Ramos (cell line): ENCODE measurements at regions not wholly inside any gene's neighbourhood (a gene's known extent, or its start where the extent isn't known, plus 50 kb on each side); places are given as distances from the start of the nearest gene placed in this dataset.
"Not testable (repeated sequence)": the region's sequence is repeated elsewhere in the genome, so short reads cannot be mapped to it uniquely, and the experiment has no call there.

ENCODE experiments used
- in situ Hi-C: fragments of 300-500 bp; cut with MboI; formaldehyde crosslinking; loops from one replicate; pipeline ENCODE4 v1.14.3; 2022; ENCODE audit warnings: low sequenced_read_pairs; ENCODE audit not compliant: unreplicated experiment

DNA sequence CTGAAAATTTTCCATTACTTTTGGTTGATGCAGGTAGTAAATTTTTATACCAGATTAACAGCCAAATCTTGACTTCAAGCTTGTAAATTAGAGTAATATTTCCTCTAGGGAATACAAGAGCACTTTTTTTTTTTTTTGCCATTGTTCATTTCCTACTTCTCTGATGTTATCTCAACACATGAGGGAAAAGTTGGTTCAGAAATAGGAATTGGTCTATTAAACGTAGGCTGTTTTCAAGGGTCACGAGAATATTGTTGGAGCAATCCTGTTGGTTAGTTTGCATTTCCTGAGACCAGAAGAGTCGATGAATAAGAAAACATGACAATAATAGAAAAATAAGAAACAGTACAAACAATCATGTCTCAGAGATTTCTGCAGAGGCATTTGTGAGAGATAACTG is 453.9 kb upstream of the CCDC179 start:
- in situ Hi-C loops: no loop called here

DNA sequence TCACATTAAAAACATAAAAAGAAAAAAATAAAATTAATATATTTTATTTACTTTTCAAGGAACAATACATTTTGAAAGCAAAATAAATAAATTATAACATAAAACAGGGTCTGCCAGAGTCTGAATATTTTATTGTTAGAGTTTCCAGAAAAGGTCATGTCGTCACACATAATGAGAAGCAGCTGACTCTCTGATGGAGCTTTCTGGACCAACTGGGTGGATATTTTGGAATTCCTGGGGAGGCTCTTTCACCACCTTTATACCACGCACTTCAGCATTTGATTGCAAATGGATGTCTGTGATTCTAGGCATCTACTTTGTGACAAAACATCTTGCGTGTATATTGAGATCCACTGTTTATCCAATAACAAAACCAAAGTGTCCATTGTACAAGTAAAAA is 455.0 kb upstream of the CCDC179 start:
- in situ Hi-C loops: no loop called here

DNA sequence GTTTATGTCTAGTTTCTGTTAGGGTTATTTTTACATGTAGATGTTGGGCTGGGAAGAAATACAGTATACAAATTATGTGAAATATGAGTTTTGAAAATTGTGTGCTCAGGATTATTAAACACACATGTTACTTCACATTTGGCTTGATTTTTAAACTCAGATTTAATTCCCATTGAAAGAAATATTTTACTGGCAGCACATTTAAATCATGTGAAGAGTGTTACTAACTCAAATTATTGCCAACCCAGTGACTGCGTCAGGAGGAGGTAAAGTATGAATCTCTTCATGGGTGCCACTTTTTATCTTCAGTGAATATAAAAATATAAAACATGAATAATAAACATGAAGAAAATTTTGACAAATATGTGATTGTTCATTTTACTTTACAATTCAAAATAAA is 457.5 kb upstream of the CCDC179 start:
- in situ Hi-C loops: no loop called here

DNA sequence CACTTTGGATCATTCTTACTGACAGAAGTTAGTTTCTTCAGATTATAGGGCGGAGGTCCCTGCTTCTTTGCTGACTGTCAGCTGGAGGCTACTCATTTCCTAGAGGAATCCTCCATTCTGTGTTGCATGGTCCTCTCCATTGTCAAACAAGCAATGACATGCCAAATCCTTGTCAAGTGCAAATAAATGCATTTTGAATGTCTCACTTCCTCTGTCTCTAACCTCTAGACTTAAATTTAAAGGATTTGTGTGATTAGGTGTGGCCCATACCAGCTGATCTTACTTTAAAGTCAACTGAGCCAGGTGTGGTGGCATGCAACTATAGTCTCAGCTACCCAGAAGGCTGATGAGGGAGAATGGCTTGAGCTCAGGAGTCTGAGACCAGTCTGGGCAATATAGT is 458.4 kb upstream of the CCDC179 start:
- in situ Hi-C loops: no loop called here

DNA sequence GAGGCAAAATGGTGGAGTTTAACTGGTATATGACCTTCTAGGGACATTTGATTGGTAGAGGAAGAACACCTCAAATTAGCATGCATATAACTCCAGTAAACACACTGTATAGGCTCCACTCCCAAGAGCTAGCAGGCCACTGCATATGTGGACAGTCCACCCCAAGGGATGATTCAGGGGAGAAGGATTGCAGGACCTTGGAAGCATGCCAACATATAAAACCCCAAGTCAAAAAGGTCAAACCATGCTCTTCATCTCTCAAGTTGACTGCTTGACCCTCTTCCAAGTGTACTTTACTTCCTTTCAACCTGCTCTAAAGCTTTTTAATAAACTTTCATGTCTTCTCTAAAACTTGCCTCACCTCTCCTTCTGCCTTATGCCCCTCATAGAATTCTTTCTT is 459.9 kb upstream of the CCDC179 start:
- in situ Hi-C loops: no loop called here

DNA sequence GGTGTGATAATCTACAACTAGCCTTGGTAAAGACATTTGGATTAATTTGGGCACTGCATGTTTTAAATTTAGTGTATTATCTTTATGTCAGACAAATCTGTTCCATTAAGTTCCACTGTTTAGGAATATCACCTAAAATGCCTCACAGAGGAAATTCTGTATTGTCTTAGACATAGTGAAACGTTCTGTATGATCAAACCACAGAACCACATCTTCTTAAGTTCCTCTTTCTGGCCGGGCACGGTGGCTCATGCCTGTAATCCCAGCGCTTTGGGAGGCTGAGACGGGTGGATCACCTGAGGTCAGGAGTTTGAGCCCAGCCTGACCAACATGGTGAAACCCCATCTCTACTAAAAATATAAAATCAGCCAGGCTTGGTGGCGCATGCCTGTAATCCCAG is 475.3 kb upstream of the CCDC179 start:
- in situ Hi-C loops: not testable (repeated sequence)

DNA sequence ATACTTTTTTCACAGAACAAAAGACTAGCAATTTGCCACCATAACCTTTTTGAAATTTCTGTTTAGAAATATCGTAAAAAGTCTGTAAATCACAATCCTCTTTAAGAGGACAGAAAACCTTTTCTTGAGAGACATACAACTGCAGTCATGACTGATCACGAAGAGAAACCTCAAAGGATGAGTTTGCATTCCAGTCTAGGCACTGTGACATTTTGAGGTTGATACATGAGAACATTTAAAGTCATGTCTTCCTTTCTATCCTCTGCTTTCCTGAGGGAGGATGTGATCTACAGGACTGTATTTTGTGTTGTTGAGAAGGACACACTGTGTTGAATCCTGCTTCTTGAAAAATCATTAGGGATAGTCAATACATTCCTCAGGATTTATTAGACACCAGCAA is 476.7 kb upstream of the CCDC179 start:
- in situ Hi-C loops: no loop called here

DNA sequence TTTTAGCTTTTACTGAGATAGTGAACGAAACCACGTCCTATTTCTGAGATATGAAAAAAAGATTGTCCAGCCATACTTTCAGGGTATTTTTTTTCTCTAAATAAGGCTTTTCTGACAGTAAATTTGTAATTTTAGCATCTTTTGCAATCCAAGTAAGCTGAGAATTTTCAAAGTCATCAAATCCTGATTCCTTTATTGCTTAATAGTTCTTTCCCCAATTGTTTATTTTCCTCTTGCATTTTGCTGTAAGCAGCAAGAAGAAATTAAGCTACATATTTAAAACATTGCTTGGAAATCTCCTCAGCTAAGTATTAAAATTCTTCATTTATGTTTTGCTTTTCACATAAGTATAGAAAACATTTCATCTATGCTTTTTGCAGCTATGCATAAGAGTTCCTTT is 493.3 kb upstream of the CCDC179 start:
- in situ Hi-C loops: no loop called here

DNA sequence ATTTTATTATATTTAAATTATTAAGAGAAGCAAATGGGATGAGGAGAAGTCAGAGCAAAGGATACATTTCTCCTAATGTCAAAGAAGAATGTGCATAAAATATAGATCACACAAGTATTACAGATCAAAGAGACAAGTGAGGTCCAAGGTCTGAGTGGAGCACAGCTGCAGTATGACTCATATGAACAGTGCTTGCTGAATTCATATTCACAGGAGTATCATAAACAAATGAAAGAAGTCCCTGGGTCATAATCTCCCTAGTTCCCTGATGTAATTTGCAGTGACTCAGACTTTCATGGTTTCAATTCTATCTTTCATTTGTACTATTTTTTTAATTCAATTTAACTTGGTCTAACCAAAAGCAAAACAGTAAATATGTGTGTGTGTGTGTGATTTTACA is 499.0 kb upstream of the CCDC179 start:
- in situ Hi-C loops: no loop called here

DNA sequence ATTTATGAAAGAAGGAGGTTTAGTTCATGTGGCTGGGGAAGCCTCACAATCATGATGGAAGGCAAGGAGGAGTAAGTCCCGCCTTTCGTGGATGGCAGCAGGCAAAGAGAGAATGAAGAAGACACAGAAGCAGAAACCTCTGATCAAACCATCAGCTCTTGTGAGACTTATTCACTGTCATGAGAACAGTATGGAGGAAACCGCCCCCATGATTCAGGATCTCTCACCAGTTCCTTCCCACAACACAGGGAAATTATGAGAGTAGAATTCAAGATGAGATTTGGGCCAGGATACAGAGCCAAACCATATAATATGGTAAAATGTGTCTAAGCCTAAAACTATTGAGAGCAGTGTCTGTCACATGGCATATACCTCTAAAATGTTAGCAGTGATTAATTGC is 503.8 kb upstream of the CCDC179 start:
- in situ Hi-C loops: no loop called here

DNA sequence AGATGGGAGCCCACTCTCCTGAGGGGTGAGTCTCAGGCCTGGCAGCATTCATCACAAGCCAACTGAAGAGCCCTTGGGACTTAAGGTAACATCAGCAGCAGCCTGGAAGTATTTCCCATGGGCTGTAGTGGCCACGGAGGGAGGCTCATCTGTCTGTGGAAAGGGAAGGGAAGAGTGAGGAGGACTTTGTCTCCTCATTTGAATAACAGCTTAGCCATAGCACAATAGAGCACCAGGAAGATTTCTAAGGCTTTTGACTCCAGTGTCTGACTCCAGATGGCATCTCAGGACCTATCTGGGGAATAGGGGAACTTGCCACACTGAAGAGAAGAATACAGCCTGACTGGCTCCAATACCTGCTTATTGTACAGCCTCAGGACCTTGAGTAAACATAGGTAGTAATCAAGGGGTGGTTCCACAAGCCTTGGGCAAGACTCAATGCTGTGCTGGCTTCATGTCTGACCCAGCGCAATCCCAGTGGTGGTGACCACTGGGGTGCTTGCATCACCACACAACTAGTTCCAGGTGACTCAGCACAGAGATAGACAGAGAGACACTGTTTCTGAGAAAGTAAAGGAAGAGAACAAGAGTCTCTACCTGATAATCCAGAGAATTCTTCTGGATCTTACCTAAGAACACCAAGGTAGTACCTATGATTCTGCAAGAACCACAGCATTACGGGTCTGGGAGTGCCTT is 510.5 kb upstream of the CCDC179 start:
- in situ Hi-C loops: no loop called here

DNA sequence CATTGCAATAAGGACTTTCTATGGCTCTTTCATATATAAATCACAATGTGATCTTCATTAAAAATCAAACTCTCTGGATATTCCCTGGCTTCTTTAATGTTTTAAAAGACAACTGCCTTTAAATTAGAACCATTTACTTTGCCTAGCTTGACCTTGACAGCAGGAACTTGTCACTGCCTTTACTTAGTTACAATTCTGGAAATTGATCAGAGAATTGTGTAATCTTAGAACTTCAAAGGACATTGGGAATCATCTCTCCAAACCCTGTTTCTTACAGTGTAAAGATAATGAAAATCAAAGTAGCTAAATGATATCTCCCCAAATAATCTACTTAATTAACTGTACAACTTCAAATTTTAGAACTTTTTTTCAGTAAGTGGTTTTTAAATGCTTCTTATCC is 517.6 kb upstream of the CCDC179 start:
- in situ Hi-C loops: no loop called here

DNA sequence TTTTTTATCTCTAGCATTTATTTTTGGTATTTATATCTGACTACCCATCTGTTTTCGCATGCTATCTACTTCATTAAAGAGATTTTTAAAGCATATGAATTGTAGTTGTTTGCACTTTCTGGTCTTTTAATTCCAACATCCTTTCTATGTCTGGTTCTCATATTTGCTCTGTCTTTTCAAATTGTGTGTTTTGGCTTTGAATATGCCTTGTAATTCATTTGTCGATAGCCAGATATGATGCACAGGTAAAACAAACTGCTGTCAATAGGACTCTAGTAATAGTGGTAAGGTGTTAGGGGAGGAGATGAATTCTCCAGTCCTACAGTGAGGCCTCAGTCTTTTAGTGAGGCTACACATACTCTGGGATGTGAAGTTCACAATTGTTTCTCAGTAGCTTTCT is 530.8 kb upstream of the CCDC179 start:
- in situ Hi-C loops: no loop called here

DNA sequence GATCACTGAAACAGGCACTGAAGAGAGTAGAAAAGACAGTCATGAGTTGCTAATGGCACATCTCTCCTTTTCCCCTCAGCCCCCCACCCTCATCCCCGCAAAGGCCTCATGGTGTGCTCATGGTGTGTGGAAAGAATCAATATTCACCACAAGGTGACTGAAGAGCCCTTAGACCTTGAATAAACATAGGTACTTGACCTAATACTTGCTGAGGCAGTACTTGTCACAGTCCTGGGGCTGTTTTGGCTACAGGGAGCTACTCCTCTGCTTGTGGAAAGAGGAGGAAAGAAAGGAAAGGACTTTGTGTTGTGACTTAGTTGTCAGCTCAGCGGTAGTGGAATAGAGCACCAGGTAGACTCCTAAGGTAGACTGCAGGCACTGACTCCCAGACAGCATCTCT is 537.8 kb upstream of the CCDC179 start:
- in situ Hi-C loops: no loop called here

DNA sequence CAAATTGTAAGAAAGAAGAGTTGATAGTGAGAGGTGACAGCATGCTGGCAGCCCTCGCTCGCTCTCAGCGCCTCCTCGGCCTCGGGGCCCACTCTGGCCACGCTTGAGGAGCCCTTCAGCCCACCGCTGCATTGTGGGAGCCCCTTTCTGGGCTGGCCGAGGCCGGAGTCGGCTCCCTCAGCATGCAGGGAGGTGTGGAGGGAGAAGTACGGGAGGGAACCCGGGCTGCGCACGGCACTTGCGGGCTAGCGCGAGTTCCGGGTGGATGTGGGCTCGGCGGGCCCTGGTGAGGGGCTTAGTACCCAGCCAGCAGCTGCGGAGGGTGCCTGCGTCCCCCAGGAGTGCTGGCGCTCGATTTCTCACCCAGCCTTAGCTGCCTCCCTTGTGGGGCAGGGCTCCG is 539.7 kb upstream of the CCDC179 start:
- in situ Hi-C loops: no loop called here

DNA sequence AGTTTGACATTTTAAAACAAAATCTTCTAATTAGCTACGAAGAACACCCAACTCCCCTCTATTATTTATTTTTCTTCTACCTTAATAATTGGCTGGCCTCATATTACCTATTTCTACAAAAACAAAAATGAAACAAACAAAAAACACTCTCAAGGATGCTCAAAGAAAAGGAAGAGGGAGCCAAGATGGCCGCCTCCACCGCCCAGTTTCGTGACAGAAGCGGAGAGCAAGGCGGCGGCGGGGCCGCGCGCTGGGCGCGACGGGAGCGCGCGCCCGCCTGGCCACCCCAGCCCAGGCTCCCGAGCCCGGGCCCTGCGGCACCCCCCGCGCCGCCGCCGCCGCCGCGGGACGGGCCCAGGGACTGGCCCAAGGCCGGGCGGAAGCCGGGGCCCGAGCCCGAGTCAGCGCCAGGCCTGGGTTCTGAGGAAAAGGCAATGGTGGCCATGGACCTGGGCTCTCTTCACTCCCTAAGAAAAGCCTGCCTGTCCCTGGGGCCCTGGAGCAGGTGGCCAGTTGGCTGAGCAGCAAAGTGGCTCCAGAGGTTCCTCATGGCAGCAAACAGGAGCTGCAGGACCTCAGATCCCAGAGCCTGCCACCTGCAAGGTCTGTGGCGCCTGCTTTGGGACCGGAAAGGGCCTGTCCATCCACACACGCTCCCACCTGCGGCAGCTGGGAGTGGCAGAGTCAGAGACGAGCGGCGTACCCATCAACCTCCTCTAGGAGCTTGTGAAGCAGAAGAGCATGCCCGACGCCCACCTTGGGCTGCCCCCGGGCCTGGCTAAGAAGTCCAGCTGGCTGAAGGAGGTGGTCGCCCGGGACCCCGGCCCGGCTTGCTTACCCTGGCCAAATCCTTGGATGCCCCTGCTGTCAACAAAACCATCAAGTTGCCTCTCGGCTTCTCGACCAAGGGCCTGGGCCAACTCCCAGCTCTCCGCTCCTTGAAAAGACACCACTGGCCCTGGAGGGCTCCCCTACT is 543.2 kb upstream of the CCDC179 start:
- in situ Hi-C loops: no loop called here

DNA sequence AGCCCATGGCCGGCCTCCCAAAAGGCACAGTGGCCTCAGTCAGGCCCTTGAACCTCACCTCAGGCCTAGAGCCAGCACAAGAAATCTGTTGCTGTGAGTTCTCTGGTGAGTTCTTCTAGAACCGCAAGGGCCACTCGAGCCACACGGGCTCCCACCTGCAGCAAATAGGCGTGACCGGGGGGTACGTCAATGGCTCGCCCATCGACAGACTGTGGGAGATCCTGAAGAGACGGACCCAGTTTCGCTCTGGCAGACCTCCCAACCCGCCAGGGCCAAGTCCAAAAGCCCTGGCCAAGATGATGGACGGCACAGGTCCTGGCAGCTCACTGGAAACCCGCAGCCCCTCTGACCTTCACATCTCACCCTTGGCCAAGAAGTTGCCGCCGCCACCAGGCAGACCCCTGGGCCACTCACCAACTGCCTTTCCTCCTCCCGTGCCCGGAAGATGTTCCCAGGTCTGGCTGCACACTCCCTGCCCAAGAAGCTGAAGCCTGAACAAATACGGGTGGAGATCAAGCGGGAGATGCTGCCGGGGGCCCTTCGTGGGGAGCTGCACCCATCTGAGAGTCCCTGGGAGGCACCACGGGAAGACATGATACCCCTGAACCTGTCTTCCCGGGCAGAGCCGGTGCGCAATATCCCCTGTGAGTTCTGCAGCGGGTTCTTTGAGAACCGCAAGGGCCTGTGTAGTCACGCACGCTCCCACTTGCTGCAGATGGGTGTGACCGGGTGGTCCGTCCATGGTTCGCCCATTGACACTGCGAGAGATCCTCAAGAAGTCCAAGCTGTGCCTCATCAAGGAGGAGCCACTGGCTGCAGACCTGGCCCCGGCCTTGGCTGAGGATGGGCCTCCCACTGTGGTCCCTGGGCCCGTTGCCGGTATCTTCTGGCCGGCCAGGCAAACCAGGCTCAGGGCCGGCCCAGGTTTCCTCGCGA is 544.2 kb upstream of the CCDC179 start:
- in situ Hi-C loops: no loop called here

DNA sequence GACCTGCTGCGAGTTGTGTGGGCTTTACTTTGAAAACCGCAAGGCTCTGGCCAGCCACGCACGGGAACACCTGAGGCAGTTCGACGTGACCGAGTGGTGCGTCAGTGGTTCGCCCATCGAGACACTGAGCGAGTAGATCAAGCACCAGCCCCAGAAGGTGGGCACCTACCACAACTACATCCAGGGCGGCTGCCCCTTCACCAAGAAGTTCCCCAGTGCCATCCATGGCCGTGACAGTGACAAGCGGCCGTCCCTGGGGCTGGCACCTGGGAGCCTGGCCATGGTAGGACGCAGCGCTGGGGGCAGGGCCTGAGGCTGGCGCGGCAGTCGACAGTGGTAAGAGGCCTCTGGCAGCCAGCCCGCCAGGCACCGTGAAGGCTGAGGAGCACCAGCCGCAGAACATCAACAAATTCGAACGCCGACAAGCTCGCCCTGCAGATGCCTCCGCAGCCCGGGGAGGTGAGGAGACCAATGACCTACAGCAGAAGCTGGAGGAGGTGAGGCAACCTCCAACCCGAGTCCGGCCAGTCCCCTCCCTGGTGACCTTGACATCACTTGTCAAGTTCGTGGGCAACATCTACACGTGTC is 545.2 kb upstream of the CCDC179 start:
- in situ Hi-C loops: no loop called here

DNA sequence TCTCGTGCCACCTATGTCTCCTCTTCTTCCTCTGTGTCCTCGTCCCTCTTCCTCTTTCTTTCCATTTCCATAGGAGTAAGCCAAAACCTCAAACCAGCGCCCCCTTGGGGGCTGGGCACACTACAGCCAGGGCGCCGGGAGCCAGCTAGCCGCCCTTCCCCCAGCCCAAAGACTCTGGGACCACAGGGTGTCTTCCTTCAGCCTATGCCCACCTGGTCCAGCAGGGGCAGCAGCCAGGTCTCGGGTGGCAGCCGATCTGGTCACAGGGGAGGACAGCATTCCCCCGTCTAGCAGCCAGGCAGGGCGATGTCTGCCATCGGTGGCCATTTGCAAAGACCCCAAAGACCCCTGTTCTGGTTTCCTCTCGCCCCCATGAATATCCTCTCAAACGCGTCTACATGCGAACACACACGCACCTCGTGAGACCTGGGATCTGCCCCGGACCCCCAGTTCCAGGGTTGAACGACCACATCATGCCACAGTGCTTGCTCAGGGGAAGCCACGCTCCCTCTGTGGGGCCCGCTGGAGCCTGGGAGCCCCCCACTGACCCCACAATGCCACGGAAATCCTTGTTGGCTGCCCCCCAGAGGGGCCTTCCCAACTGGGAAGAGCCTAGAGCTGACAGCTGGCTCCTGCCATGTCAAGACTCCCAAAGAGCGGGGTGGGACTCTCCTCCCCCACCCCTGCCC is 546.0 kb upstream of the CCDC179 start:
- in situ Hi-C loops: no loop called here

DNA sequence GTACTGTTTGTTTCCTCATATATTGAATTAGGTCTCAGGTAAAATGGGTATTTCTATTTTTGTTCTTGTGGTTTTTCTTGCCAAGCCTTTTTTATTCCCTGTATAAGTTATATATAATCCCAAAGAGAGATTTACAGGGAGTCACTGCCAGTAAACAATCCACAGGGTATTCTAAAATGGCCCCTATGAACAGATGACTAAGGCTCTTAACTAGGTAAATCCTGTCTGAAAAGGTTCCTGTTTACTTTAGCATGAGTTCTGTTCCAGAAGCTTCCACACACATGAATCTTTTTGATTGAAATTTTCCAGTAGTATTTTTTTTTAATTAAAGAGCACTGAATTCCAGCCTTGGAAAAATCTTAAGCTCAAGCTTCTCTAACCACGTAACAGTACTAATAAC is 552.8 kb upstream of the CCDC179 start:
- in situ Hi-C loops: no loop called here
